Activated T-cell treated with anti-CD3 and anti-CD28 coated beads, Interleukin-2, amount 50 U/mL, for 72 hours (primary cell): ENCODE measurements at regions not wholly inside any gene's neighbourhood (a gene's known extent, or its start where the extent isn't known, plus 50 kb on each side); places are given as distances from the start of the nearest gene placed in this dataset.
"Not testable (repeated sequence)": the region's sequence is repeated elsewhere in the genome, so short reads cannot be mapped to it uniquely, and the experiment has no call there.

Experiments
- ATAC-seq, 2 donors: fragments of 150-1000 bp; cut with Tn5 transposase; replicated peaks in 1 of 2; 2 replicates each; pipeline ENCODE4 v1.10.0; 2021; ENCODE audit warnings: moderate library complexity in 2 of 2, mild to moderate bottlenecking in 1 of 2
- DNase-seq, 2 donors: peaks; one replicate each; pipeline ENCODE4 v3.0.0; 2021 to 2022; ENCODE audit warnings: mixed read lengths in 1 of 2
- H3K27ac Mint-ChIP-seq: one replicate; pipeline ENCODE4 v1.8.0; 2022; ENCODE audit warnings: mild to moderate bottlenecking, moderate library complexity, mixed read lengths
- H3K27me3 Mint-ChIP-seq: one replicate; pipeline ENCODE4 v1.8.0; 2022; ENCODE audit warnings: low read depth, mixed read lengths
- H3K36me3 Mint-ChIP-seq, 2 donors: one replicate each; pipeline ENCODE4 v1.8.0; 2022; ENCODE audit warnings: mixed read lengths in 2 of 2, mild to moderate bottlenecking in 1 of 2; ENCODE audit not compliant: insufficient read depth in 2 of 2
- H3K4me1 Mint-ChIP-seq: one replicate; pipeline ENCODE4 v1.8.0; 2022; ENCODE audit warnings: low read depth, mixed read lengths
- H3K4me3 Mint-ChIP-seq, 2 donors: one replicate each; pipeline ENCODE4 v1.8.0; 2022; ENCODE audit warnings: mild to moderate bottlenecking in 2 of 2, mixed read lengths in 2 of 2, moderate library complexity in 2 of 2
- H3K9me3 Mint-ChIP-seq, 2 donors: one replicate each; pipeline ENCODE4 v1.8.0; 2022; ENCODE audit warnings: mixed read lengths in 2 of 2

DNA sequence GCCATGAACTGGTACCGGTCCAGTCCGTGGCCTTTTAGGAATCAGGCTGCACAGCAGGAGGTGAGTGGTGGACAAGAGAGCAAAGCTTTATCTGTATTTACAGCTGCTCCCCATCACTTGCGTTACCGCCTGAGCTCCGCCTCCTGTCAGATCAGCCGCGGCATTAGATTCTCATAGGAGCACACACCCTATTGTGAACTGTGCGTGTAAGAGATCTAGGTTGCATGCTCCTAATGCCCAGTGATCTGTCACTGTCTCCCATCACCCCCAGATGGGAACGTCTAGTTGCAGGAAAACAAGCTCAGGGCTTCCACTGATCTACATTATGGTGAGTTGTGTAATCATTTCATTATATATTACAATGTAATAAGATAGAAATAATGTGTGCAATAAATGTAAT is 319.9 kb upstream of the NOTCH2NLA start:
- not testable (repeated sequence) for H3K36me3 Mint-ChIP-seq, H3K4me3 Mint-ChIP-seq, H3K4me1 Mint-ChIP-seq, DNase-seq, ATAC-seq, H3K27me3 Mint-ChIP-seq, H3K27ac Mint-ChIP-seq, H3K9me3 Mint-ChIP-seq

DNA sequence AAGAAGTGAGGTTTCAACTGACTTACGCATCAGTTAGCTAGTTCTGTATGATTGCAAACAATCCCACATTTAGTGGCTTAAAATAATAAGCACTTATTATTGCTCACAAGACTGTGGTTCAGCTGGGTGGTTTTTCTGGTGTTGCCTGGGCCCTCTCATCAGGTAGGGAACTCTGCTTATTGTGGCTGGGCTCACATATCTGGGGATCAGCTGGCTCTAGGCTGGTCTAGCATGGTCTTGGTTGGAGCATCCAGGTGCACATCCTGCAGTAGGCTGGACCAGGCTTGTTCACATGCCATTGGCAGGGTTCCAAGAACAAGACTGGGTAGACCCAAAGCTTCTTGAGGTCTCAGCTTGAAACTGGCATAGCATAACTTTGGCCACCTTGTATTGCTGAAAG is 317.4 kb upstream of the NOTCH2NLA start:
- ATAC-seq, H3K27ac Mint-ChIP-seq, H3K36me3 Mint-ChIP-seq, H3K4me1 Mint-ChIP-seq, DNase-seq, H3K27me3 Mint-ChIP-seq, H3K4me3 Mint-ChIP-seq, H3K9me3 Mint-ChIP-seq: not testable (repeated sequence)

DNA sequence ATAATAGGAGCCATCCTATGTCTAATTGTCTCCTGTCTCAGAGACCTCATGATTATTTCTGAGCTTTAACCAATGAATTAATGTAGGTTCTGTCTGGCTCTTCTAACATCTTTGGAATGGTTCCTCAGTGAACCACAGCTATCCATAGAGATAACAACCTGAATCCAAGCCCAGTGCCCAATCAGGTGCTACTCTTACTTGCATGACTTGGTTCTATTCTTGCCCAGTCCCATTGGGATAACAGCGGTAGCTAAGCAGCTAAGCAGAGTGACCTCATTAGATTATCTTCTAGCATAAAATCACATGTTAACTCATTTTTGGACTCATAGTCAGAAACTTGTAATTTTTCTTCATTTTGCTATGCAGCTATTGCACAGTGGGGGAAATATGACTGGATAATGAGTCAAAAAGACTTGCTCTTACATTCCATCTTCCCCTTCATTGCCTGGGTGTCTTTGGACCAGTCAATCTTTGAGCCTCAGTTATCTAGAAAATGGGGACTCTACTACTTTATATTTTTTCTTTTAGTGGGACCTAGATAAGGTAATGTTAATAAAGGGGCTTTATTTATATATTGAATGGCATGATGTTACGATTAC is 309.1 kb upstream of the NOTCH2NLA start:
- not testable (repeated sequence) for H3K27ac Mint-ChIP-seq, H3K27me3 Mint-ChIP-seq, H3K9me3 Mint-ChIP-seq, H3K4me1 Mint-ChIP-seq, H3K4me3 Mint-ChIP-seq, H3K36me3 Mint-ChIP-seq, DNase-seq
- peak; percentile 46 to 77 for ATAC-seq

DNA sequence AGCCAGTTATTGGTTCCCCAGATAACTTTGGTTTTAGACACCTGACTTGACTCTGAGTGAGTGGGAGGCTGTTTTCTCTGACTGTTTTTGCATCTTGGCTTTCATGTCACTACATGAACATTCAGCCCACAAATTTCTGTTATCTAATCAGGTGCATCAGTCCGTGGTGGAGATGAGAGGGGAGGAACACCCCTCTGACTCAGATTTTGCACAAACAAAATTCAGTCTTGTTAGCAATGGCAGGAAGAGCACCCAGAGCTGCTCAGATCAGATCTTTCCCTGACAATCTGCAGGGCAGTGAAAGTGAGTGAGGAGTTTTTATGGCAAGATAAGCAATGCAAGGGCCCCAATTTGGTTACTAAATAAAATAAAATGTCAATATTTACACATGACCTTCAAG is 307.2 kb upstream of the NOTCH2NLA start:
- DNase-seq, H3K9me3 Mint-ChIP-seq, H3K27ac Mint-ChIP-seq, H3K36me3 Mint-ChIP-seq, H3K4me1 Mint-ChIP-seq, H3K27me3 Mint-ChIP-seq, H3K4me3 Mint-ChIP-seq: not testable (repeated sequence)
- ATAC-seq: peak; percentile 78 to 83

DNA sequence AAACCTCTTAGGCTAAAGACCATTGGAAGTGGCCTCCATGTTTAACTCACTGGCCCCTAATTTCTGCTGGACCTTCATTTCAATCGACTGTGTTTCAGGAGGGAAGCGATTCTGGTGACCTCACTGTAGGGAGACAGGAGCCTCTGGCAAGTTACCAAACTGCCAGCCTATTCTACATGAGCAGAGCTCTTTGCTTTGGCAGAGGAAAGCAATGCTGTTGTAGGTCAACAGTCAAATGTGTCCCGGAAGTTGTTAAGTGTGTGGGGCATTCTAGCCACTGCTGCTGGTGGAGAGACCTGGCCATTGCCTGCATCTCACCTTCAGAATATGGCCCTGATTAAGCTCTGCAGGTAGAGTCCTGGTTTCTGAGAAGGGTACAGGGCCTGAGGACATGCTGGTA is 306.8 kb upstream of the NOTCH2NLA start:
- not testable (repeated sequence) for H3K27me3 Mint-ChIP-seq
- peak in 1 of 2 donors; percentile 28 for ATAC-seq

DNA sequence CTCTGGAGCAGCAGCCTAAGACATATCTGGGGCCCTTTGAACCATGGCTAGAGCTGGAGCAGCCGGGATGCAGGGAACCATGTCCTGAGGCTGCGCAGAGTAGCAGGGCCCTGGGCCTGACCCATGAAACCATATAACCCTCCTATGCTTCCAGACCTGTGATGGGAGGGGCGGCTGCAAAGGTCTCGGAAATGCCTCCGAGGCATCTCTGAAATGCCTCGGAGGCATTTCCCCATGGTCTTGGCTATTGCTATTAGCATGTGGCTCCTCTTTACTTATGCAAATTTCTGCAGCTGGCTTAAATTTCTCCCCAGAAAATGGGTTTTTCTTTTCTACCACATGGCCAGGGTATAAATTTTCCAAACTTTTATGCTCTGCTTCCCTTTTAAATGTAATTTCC is 302.1 kb upstream of the NOTCH2NLA start:
- not testable (repeated sequence) for H3K4me1 Mint-ChIP-seq, H3K36me3 Mint-ChIP-seq, H3K27ac Mint-ChIP-seq, H3K27me3 Mint-ChIP-seq, H3K4me3 Mint-ChIP-seq, ATAC-seq, H3K9me3 Mint-ChIP-seq, DNase-seq

More for the DNA sequence above, 306.8 kb upstream of the NOTCH2NLA start:
- H3K4me3 Mint-ChIP-seq, DNase-seq, H3K36me3 Mint-ChIP-seq, H3K27ac Mint-ChIP-seq, H3K9me3 Mint-ChIP-seq, H3K4me1 Mint-ChIP-seq: not testable (repeated sequence)

DNA sequence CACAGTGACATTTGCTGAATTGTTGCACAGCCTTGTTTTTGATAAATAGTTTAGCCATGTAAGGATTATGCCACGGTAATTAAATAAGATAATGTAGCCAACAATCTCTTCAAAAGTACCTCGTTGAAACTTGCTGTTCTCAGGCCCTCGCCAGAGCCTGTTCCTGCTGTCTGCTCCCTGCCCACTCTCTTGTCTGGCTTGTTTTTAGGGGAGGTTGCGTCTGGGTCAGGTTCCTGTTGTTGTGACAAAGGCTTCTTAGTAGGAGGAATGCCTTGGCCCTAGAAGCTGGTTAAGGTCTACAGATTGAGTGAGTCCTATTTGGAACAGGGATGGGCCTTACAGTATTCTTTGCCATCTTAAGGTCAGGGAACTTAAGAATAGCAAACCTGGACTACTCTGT is 294.0 kb upstream of the NOTCH2NLA start:
- H3K36me3 Mint-ChIP-seq, H3K27me3 Mint-ChIP-seq, ATAC-seq, H3K4me3 Mint-ChIP-seq, H3K9me3 Mint-ChIP-seq, H3K27ac Mint-ChIP-seq, DNase-seq, H3K4me1 Mint-ChIP-seq: not testable (repeated sequence)

DNA sequence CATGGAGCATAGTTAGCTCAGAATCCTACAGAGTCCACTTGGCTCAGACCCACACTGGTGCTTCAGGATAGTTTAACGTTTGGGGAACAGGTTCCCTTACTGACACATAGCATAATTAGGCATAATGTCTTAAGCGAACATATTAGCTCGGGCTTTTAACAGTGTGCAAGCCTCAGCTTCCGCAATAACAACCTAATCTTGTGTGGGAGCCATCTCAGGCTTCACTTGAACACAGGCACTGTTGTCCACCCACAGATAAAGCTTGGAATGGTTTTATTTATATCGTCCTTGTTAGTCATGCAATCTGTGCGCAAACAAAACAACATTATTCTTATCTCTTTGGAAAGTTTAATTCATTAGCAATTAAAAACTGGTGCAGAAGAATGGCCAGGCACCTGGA is 293.5 kb upstream of the NOTCH2NLA start:
- not testable (repeated sequence) for H3K36me3 Mint-ChIP-seq, H3K27ac Mint-ChIP-seq, H3K4me3 Mint-ChIP-seq, ATAC-seq, DNase-seq, H3K27me3 Mint-ChIP-seq, H3K4me1 Mint-ChIP-seq, H3K9me3 Mint-ChIP-seq

DNA sequence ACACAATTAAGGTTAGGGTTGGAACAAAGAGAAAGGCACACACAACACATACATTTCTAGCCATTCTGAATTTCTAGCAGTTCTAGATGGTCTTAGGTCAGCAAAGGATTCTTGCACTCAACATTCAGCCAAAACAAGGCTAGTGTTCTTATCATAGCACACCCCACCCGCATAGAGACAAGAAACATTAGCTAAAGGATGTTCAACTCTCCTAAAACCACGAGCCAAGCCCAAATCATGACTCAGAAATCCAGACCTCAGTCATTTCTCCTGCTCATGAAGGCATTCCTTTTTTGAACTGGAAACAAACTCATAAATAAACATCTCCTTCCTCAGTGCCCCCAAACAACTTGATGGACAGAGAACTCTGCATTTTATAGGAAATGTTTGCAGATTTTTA is 293.0 kb upstream of the NOTCH2NLA start:
- DNase-seq, H3K4me3 Mint-ChIP-seq, H3K27ac Mint-ChIP-seq, H3K4me1 Mint-ChIP-seq, H3K27me3 Mint-ChIP-seq, ATAC-seq, H3K9me3 Mint-ChIP-seq, H3K36me3 Mint-ChIP-seq: not testable (repeated sequence)

DNA sequence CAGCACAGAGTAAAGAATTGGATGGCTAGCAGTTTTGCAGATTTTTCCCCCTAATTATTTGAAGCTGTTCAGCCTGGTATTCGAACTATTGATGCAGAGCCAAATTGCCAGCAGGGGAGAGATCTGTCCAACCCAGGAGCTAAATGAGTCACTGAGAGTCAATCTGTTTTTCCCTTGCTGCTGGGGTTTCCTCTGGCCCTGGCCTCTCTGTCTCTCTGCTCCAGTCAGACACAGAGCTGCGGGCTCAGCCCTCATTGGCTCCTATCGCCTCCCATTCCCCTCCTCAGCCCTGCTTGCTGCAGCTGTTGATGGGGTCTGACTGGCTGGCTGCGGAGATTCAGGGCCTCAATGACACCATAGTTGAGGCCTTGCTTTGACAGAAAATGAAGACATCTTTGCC is 284.9 kb upstream of the NOTCH2NLA start:
- not testable (repeated sequence) for DNase-seq, H3K4me3 Mint-ChIP-seq, H3K9me3 Mint-ChIP-seq, H3K27ac Mint-ChIP-seq, H3K36me3 Mint-ChIP-seq, H3K27me3 Mint-ChIP-seq, ATAC-seq, H3K4me1 Mint-ChIP-seq

DNA sequence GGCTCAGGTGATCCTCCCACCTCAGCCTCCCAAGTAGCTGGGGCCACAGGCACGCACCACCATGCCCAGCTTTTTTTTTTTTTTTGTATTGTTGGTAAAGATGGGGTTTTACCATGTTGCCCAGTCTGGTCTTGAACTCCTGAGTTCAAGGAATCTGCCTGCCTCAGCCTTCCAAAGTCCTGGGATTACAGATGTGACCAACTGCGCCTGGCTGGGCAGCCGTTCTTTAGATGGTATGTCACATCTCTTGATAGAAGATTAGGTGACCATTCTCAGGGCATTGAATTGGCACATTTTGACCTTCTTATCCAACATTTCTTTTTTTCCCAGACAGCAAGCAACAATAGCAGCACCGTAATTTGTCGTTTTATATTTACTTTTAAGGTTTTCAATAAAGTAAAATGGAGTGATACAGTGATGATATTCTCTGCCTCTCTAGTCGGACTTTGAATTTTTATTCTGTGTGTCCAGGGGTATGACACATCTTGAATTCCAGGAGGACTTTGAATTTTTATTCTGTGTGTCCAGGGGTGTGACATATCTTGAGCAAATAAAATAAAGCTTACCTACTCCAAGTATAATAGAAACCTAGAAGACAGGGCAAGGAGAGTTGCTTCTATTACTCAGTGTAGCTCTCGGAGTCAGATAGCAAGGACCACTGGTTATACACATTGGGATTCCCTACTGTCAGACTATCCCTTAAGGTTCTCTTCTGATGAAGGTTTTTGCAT is 282.4 kb upstream of the NOTCH2NLA start:
- DNase-seq, H3K4me3 Mint-ChIP-seq, H3K4me1 Mint-ChIP-seq, H3K27me3 Mint-ChIP-seq, ATAC-seq, H3K27ac Mint-ChIP-seq, H3K9me3 Mint-ChIP-seq, H3K36me3 Mint-ChIP-seq: not testable (repeated sequence)

DNA sequence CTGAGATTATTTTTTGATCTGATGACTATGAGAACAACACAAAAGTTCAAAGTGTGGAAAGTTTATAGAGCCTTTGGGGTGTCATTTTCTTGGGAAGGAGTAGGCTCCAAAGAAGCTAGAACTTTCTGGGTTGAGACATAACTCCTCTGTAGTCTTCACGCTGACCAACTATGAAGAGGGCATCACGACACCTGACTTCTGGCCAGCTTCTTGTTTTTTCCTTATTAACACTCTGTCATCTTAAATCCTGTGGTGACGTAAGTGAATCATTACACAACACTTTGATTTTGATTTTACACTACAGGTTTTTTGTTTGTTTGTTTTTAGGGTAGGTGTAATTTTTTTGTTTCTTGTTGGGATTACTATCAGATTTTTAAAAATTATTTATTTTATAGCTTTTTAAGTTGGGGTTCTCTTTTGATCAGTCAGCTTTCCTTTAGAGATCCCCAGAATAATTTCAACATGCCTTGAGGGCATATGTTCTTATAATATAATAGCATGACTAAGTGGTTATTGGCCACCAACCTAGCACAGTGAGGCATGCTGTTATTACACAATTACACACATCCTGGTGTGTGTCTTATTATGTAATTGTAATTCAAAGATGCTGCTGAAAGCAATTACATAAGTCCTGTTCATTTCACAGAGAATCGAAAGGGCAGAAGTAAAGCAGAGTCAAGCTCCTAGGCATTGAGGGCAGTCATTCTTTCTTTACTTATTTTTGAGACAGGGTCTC is 281.6 kb upstream of the NOTCH2NLA start:
- H3K4me3 Mint-ChIP-seq, H3K27me3 Mint-ChIP-seq, H3K36me3 Mint-ChIP-seq, H3K9me3 Mint-ChIP-seq, DNase-seq, ATAC-seq, H3K27ac Mint-ChIP-seq, H3K4me1 Mint-ChIP-seq: not testable (repeated sequence)

DNA sequence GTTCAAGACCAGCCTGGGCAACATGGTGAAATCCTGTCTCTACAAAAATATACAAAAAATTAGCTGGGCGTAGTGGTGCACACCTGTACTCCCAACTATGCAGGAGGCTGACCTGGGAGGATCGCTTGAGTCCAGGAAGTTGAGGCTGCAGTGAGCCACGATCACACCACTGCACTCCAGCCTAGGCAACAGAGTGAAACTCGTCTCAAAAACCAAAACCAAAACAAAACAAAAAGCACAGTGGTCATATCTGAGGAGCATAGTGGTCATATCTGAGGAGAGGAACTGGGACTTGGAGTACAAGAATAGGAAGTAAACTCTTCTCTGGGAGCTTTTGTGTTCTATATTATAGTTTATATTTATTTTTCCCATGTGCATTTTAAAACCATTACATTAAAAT is 275.3 kb upstream of the NOTCH2NLA start:
- H3K27ac Mint-ChIP-seq, H3K4me1 Mint-ChIP-seq, H3K4me3 Mint-ChIP-seq, H3K27me3 Mint-ChIP-seq, H3K36me3 Mint-ChIP-seq, H3K9me3 Mint-ChIP-seq, ATAC-seq, DNase-seq: not testable (repeated sequence)
